ENCODE measurements at regions not wholly inside any gene's neighbourhood (a gene's known extent, or its start where the extent isn't known, plus 50 kb on each side); places are given as distances from the start of the nearest gene placed in this dataset.

DNA sequence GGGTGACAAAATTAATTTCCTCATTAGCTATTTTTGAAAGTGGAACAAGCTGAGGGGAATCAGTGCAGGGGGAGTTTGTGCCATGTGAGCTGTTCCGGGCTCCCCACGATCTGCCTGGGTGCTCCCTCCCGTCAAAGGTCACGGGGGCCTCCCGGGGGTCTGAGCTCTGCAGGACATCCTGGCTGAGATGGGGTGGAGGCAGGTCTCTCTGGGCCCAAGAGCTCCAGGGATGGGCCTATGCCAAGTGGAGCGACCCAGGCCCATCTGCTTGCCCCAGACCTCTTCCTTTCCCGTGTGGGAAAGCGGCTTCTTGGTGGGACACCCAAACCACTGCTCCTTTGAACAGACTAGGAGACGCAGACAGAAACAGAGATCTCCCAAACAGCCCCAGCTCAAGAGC lies 143.3 kb upstream of the ID2 start:
- DNase-seq (ENCODE audit: low read depth): no peak

GRCh38 chr2:8538931-8539621 lies 142.8 kb upstream of the ID2 start:
- DNase-seq (ENCODE audit: low read depth): no peak

DNA sequence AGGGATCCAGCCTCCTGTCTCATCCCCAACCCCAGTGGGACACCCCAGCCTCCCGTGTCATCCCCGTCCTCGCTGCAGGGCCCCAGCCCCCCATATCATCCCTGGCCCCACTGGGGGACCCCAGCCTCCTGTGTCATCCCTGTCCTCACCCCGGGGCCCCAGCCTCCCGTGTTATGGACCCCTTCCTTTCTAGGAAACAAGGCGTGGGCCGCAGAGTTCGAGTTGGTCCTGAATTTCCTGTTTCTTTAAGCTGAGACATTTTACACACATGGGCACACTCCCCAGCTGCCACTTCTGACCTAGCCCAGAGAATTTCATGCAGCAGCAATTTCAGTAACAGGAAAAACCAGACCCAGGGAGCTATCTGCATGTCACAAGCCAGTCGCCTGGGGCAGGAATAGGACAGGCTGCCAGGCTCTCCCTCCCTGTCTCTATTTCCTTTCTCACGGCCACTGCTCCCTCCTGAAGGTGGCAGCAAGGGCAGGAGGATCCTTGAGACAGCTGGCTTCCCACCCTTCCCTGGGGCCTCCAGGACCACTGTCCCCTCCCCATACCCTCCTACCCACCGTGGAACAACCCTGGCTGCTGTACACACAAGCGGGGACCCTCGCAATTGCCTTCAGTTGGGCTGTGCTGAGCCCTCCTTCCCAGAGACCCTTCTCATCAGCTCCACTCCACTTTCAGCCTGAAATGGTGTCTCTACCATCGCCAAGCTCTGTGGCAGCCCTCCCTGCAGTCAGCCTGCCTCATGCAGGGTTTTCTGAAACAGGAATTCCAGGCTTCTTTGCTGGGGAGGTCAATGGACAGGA lies 141.9 kb upstream of the ID2 start:
- DNase-seq (ENCODE audit: low read depth): no peak

DNA sequence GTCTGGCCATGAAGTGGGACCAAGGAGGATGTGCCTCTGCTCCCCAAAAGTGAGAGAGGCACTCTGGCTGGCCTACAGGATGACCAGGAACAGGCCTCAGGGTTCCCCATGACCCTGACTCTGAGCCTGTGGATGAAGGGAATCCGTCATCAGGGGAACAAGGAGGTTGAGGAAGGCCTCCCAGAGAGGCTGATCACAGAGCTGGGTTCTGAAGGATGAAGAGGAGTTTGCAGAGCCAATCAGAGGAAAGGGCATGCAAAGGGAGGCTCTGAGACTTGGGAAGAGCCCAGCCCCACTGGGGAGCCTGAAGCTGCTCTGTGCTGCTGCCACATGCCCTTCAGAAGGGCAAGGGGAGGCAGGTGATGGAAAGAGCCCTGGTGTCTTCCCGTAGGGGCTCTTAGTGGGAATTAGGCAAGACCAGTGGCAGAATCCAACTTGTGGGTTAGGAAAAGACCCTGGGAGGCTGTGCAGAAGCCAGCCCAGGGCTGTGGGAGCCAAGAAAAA lies 141.3 kb upstream of the ID2 start:
- DNase-seq (ENCODE audit: low read depth): no peak

DNA sequence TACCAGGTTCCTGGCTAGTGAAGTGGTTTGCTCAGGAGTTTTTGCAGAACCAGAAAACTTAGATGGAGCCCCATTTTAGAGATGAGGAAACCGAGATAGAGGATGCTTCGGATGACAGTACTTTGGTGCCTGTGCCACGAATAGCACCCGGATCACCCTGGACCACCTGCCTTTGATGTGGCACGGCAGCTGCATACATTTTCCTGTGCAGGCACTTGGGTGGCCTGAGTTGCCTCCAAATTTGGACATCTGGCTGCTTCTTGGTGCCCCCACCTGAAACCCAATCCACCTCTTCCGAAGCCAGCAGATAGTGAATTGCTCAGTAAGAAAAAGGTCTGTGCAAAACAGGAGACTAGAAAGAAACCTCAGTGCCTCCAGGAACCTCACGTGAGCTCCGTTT lies 140.6 kb upstream of the ID2 start:
- no peak for DNase-seq (ENCODE audit: low read depth)

DNA sequence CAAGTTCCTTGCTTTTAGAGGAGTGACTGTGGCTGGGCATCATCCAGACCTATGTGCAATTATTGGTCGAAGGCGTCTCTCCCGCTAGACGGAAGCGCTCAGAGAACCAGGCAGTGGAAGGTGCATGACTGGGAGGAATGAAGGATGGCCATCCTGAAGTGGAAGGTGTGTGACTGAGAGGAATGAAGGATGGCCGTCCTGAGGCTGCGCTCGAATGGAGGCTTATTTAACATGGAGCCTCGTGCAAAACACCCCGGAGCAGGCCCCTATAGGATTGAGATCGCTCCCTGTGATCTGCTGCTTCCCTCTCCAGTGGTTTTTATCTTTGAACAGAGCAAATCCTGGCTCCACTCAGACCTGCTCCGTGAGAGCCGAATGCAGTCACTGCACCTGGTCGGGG lies 140.2 kb upstream of the ID2 start:
- DNase-seq (ENCODE audit: low read depth): no peak

DNA sequence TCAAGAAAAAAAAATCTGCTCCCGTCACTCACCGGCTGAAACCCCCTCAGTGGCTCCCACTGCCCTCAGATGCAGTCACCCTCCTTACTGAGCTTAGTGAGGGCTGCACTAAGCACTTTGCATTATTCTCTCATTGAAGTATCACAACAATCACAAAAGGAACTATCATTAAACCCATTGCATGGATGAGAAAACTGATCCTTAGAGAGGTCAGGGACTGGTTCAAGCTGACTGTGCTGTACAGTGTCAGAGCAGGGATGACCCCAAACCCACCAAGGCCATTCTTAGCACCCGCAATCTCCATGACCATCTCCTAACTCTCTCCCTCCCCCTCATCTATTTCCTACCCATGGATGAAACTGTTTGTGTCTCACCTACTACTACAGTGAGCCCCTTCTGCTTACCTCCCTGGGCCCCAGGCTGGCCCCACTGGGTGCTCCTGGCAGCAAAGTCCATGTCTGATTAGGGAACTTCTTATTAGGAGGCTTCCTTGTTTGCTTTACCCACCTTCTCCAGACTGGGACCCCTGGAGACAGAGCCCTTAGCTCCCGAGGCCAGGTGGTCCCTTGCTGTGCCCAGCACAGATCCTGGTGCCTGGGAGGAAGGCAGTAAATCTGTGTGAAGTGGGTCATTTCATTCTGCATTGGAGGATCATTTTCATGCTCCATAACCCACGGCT lies 139.3 kb upstream of the ID2 start:
- no peak for DNase-seq (ENCODE audit: low read depth)

- no peak for DNase-seq (ENCODE audit: low read depth)
Observed at GRCh38 chr2:8543060-8543382, 138.8 kb upstream of the ID2 start.

DNA sequence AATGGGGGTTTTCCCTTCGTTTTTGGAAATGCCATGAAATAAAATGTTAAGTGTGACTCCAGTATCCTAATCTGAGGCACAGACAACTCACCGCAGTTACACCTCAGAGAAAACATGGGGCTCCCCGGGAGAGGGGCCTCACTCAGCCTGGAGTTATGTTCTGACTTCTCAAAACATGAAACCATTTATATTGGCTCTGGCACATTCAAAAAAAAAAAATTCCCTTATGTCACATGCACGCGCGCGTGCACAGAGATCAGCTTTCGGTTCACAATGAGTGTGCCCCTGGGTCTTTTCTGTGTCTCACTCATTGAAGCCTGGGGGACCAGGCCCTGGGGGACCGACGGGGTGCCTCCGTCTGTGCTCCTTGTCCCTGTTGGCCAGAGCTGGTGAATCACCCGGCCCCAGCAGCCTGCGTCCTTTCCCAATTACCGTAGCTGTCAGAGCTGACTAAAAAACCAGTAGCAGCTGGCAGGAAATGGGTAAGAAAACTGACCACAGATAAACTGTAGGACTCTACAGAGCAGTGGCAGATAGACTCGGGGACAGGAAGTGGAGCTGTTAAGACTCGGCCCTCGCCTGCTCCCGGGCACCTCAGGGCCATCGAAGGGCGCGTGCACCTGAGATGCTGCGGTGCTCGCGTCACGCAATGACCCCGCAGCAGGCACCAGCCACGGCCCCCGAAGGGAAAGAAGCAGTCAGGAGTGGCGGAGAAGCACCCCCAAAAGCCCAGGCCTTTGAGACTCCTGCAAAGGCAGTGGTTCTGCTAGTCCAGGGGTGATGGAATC lies 138.3 kb upstream of the ID2 start:
- DNase-seq (ENCODE audit: low read depth): no peak

GRCh38 chr2:8544171-8544785 lies 137.6 kb upstream of the ID2 start:
- no peak for DNase-seq (ENCODE audit: low read depth)

- peak; percentile 74 for DNase-seq (ENCODE audit: low read depth)
Observed at GRCh38 chr2:8544786-8545694, 136.8 kb upstream of the ID2 start.

- DNase-seq (ENCODE audit: low read depth): no peak
Observed at GRCh38 chr2:8545695-8546611, 135.9 kb upstream of the ID2 start.

DNA sequence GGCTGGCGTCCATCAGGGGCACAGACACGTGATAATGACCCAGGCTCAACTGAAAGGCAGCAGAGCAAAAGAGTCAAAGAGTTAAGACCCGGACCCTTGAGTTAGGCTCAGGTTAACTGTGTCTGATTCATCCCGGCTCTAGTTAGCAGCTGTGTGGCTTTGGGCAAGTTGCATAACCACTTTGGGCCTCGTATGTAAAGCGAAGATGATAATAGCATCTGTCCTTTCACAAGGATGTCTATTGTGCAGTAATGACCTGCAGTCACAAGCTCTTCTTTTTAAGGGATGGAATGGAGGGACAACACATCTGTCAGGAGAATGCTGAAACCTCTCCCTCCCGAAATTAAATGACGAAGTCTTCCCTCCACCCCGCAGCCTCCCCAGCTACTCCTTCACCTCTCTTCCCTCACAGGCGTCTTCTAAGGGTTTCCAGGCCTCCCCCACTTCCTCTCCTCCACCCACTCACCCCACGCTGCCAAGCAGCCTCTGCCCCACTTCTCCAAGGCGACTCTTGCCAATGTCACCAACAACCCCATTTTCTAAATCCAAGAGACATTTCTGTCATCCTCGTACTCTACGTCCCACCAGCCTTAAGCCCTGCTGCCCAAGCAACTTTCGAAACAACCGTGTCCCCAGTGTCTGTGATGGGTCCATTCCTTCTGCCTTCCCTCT lies 135.1 kb upstream of the ID2 start:
- DNase-seq (ENCODE audit: low read depth): no peak

- DNase-seq (ENCODE audit: low read depth): no peak
Observed at GRCh38 chr2:8547284-8548064, 134.4 kb upstream of the ID2 start.

GRCh38 chr2:8548065-8548618 lies 133.7 kb upstream of the ID2 start:
- no peak for DNase-seq (ENCODE audit: low read depth)

DNA sequence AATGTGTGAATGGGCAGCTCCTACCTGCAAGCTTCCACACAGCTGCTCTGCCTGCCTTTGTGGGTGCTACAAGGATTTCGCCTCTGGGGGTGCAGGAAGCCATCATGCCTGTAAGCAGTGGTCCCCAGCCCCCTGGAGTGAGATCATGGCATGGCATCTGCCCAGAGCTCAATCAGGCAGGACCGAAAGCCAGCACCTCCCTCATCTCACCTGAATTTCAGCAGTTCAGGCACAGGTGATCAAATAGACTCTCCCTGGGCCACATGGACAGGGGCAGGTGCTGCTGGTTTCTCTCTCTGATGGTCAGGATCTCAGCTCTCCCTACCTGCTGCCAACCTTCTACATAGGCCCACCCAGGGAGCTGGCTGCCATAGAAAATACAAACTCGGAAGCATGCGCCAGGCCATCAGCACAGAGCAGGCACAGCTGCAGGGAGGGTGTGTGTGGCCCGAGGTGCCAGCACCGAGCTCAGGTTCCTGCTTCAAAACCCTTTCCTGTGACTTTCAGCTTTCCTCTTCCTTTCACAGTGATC lies 133.2 kb upstream of the ID2 start:
- no peak for DNase-seq (ENCODE audit: low read depth)

GRCh38 chr2:8549273-8549922 lies 132.5 kb upstream of the ID2 start:
- DNase-seq (ENCODE audit: low read depth): no peak

Data from activated T-helper 1 cell treated with Interleukin-2 at 50 U/mL for 16 hours (primary cell).